OCI-LY7 (cell line): ENCODE measurements at regions not wholly inside any gene's neighbourhood (a gene's known extent, or its start where the extent isn't known, plus 50 kb on each side); places are given as distances from the start of the nearest gene placed in this dataset.

Experiments
- BruUV-seq: library from RNA; stranded (reverse); fragments of 400-500 nt; replicated peaks from 2 replicates; lab custom pipeline; 2021; lab: Mats Ljungman, UMichigan
- CTCF ChIA-PET: fragments of 300-600 bp; sonication (Branson Sonifier 250); formaldehyde crosslinking; loops from one replicate; lab custom pipeline; 2022; ENCODE audit warnings: antibody characterized with exemption; ENCODE audit not compliant: unreplicated experiment; lab: Charles Lee
- POLR2A ChIA-PET: fragments of 300-600 bp; sonication (Branson Sonifier 250); formaldehyde crosslinking; loops from one replicate; lab custom pipeline; 2022; ENCODE audit warnings: antibody characterized with exemption; lab: Charles Lee
- DNase-seq: peaks from one replicate; pipeline ENCODE4 v3.0.0-alpha.2; 2015; ENCODE audit warnings: low spot score
- H2AFZ ChIP-seq: fragments of 200-600 bp; sonication (generic), shearing (Covaris generic); 2 replicates; pipeline ENCODE4 v1.6.1; 2014; ENCODE audit warnings: mild to moderate bottlenecking, antibody characterized with exemption, low read length, moderate library complexity
- H3K27ac ChIP-seq: fragments of 200-600 bp; sonication (generic); 2 replicates; pipeline ENCODE4 v1.5.1; 2014; ENCODE audit warnings: mixed run types, low read depth, mild to moderate bottlenecking, moderate library complexity, low read length, inconsistent platforms; ENCODE audit not compliant: poor library complexity, severe bottlenecking
- H3K36me3 ChIP-seq: fragments of 200-600 bp; sonication (generic); 2 replicates; pipeline ENCODE4 v1.6.1; 2014; ENCODE audit warnings: mild to moderate bottlenecking, antibody characterized with exemption, low read length, moderate library complexity, mixed read lengths; ENCODE audit not compliant: insufficient read depth
- H3K4me1 ChIP-seq: fragments of 200-600 bp; sonication (generic); 2 replicates; pipeline ENCODE4 v1.5.1; 2014; ENCODE audit warnings: mild to moderate bottlenecking, low read length; ENCODE audit not compliant: insufficient read depth, poor library complexity, severe bottlenecking
- H3K4me2 ChIP-seq: fragments of 200-600 bp; sonication (generic); 2 replicates; pipeline ENCODE4 v1.6.1; 2014; ENCODE audit warnings: mild to moderate bottlenecking, low read length
- H3K4me3 ChIP-seq: fragments of 200-600 bp; sonication (generic); 2 replicates; pipeline ENCODE4 v1.5.1; 2014; ENCODE audit warnings: mild to moderate bottlenecking, low read depth, low read length; ENCODE audit not compliant: poor library complexity, severe bottlenecking
- H3K79me2 ChIP-seq: fragments of 200-600 bp; sonication (generic); 2 replicates; pipeline ENCODE4 v1.6.1; 2016; ENCODE audit warnings: low read depth, mild to moderate bottlenecking, low read length, moderate library complexity, mixed read lengths; ENCODE audit not compliant: insufficient read depth
- H3K9me2 ChIP-seq: fragments of 200-600 bp; sonication (generic); 2 replicates; pipeline ENCODE4 v1.6.1; 2016; ENCODE audit warnings: mild to moderate bottlenecking, low read length, mixed read lengths; ENCODE audit not compliant: insufficient read depth
- H3K9me3 ChIP-seq: fragments of 200-600 bp; sonication (generic); 2 replicates; pipeline ENCODE4 v1.6.1; 2014; ENCODE audit warnings: mild to moderate bottlenecking, mixed run types, low read length, mixed read lengths
- H4K20me1 ChIP-seq: fragments of 200-600 bp; sonication (generic); 2 replicates; pipeline ENCODE4 v1.6.1; 2014; ENCODE audit warnings: mild to moderate bottlenecking, antibody characterized with exemption, low read length, moderate library complexity, mixed read lengths; ENCODE audit not compliant: insufficient read depth
- EZH2phosphoT487 ChIP-seq: fragments of 200-600 bp; sonication (generic); IDR thresholded peaks from 2 replicates; pipeline ENCODE4 v1.6.1; 2018; ENCODE audit warnings: low read depth, borderline replicate concordance, mild to moderate bottlenecking, mixed run types, antibody characterized with exemption, low read length, moderate library complexity, mixed read lengths
- intact Hi-C: fragments of 100-400 bp; cut with micrococcal nuclease; formaldehyde crosslinking; loops from one replicate; pipeline ENCODE4 v1.10.0; 2022; ENCODE audit not compliant: unreplicated experiment
- TF ChIP-seq, protein P1 (sequence below): fragments of 200-600 bp; sonication (generic); conservative IDR thresholded peaks from 2 replicates; pipeline ENCODE4 v1.5.1; 2014; ENCODE audit warnings: mild to moderate bottlenecking, antibody characterized with exemption, low read length, moderate library complexity, mixed read lengths

DNA sequence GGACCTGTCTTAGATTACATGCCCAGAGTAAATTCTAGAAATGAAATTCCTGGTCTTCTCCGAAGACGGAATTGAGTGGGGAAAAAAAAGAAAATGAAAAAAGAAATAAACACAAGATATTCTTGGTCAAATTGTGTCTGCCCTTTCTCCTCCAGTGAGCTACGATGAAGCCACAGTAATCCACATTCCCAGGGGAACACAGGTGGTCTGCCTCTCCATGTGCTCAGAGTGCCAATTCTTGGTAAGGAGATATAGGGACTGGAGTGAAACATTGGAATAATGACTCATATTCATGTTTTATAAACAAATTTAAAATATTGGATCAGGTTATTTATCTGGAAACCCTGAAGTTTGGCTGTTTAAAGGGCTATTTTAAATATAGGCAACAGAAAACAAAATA lies 54.2 kb upstream of the MGST2 start:
- Histone ChIP-seq H3K4me3 (no peak overlapping the region), H3K4me1 (no peaks in the 10 kb centered on the region), H3K9me3 (no peaks in the 10 kb centered on the region), H4K20me1 (no peaks in the 10 kb centered on the region), H3K79me2 (no peaks in the 10 kb centered on the region), H2AFZ (no peak overlapping the region), H3K4me2 (no peak overlapping the region), H3K36me3 (no peaks in the 10 kb centered on the region), H3K9me2 (no peaks in the 10 kb centered on the region), H3K27ac (no peak overlapping the region)
- intact Hi-C loops = no loop called here
- no TSS peak for BruUV-seq
- DNase-seq = no peak
- TF ChIP-seq, protein P1, sequence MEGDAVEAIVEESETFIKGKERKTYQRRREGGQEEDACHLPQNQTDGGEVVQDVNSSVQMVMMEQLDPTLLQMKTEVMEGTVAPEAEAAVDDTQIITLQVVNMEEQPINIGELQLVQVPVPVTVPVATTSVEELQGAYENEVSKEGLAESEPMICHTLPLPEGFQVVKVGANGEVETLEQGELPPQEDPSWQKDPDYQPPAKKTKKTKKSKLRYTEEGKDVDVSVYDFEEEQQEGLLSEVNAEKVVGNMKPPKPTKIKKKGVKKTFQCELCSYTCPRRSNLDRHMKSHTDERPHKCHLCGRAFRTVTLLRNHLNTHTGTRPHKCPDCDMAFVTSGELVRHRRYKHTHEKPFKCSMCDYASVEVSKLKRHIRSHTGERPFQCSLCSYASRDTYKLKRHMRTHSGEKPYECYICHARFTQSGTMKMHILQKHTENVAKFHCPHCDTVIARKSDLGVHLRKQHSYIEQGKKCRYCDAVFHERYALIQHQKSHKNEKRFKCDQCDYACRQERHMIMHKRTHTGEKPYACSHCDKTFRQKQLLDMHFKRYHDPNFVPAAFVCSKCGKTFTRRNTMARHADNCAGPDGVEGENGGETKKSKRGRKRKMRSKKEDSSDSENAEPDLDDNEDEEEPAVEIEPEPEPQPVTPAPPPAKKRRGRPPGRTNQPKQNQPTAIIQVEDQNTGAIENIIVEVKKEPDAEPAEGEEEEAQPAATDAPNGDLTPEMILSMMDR = no peak
- no peak for TF ChIP-seq EZH2phosphoT487
- ChIA-PET POLR2A (interaction anchor here (0.7 kb wide), 1 partner anchor 11 kb away, joined by 3 read pairs; no protein-coding TSS in a partner anchor), CTCF (no interaction called here)

DNA sequence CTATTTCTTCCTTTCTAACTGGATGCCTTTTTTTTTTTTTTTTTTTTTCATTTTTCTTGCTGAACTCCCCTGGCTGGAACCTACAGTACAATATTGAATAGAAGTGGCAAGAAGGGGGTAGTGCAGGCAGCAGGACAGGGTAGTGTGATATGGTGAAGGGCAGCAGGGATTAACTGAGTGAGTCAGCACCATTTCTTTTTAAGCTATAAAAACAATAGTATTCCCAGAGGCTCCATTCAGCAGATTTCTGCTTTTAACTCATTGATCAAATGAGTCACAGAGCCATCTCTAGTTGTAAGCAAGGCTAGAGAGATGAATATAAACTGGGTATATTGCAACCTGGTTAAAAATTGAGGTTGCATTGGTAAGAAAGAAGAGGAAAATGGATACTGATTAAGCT lies 53.6 kb upstream of the SETD7 start:
- Histone ChIP-seq H3K4me1 (no peaks in the 10 kb centered on the region), H3K4me2 (no peak overlapping the region), H3K9me3 (no peaks in the 10 kb centered on the region), H3K36me3 (no peaks in the 10 kb centered on the region), H3K27ac (no peak overlapping the region), H3K9me2 (no peaks in the 10 kb centered on the region), H3K4me3 (no peak overlapping the region), H4K20me1 (no peaks in the 10 kb centered on the region), H2AFZ (no peak overlapping the region), H3K79me2 (no peaks in the 10 kb centered on the region)
- no peak for DNase-seq
- BruUV-seq = no TSS peak
- intact Hi-C loops = no loop called here
- no peak for TF ChIP-seq EZH2phosphoT487
- TF ChIP-seq, protein P1 = no peak
- ChIA-PET CTCF (no interaction called here), POLR2A (no interaction called here)

DNA sequence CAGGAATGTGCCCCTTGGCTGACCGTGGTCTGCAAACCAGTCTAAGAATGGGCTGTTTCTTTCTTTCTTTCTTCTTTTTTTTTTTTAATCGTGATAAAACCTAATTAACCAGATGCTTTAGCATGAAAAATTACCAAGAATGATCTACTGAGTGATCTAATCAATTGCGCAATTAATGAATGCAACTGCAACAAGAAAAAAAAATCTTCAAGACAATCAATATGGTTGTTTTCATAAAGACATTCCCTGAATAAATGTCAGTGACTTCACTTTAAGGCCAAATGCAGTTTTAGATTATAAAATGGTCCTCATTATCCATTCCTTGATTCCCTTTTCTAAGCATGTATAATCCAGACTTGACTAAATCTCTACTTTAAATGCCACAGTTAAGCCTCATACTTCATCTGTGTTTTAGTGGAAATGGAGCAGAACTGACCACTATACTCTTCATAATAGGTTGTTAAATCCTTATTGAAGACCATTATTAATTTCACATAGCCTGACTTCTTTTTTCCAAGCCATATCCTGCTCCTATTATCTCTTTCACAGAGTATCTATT lies 51.6 kb upstream of the SETD7 start:
- H3K9me2 ChIP-seq = no peaks in the 10 kb centered on the region
- H3K4me3 ChIP-seq = no peak overlapping the region
- no peaks in the 10 kb centered on the region for H3K9me3 ChIP-seq
- H3K4me2 ChIP-seq = no peak overlapping the region
- no peak overlapping the region for H2AFZ ChIP-seq
- TF ChIP-seq, protein P1 = no peak
- no peak for TF ChIP-seq EZH2phosphoT487
- no peak for DNase-seq
- ChIA-PET POLR2A (interaction anchor here (0.7 kb wide), 2 partner anchors 11 to 698 kb away, joined by 3 read pairs; no protein-coding TSS in a partner anchor), CTCF (no interaction called here)
- H3K79me2 ChIP-seq = no peaks in the 10 kb centered on the region
- no peaks in the 10 kb centered on the region for H3K36me3 ChIP-seq
- H4K20me1 ChIP-seq = no peaks in the 10 kb centered on the region
- no peak overlapping the region for H3K27ac ChIP-seq
- intact Hi-C loops = no loop called here
- BruUV-seq = no TSS peak
- H3K4me1 ChIP-seq = no peaks in the 10 kb centered on the region
